ENCODE measurements at regions not wholly inside any gene's neighbourhood (a gene's known extent, or its start where the extent isn't known, plus 50 kb on each side); places are given as distances from the start of the nearest gene placed in this dataset.
A peak's percentile ranks its signal among the peaks of the same experiment; 100 is the strongest.

GRCh38 chr2:126406267-126406666 is 249.7 kb upstream of the GYPC start:
- H3K27me3 Mint-ChIP-seq = peaks cover 1 to 20% (median 6%) of the 10 kb centered on the region in 5 donors
- no peak overlapping the region for H3K27ac Mint-ChIP-seq
- DNase-seq = no peak
- H3K36me3 Mint-ChIP-seq = no peaks in the 10 kb centered on the region
- no peaks in the 10 kb centered on the region for H3K9me3 Mint-ChIP-seq
- peaks cover 0 to 10% (median under 1%) of the 10 kb centered on the region in 4 donors for H3K4me1 Mint-ChIP-seq
- no peak overlapping the region for H3K4me3 Mint-ChIP-seq
- POLR2A ChIA-PET = no interaction called here
- no peak for ATAC-seq

- Mint-ChIP-seq H3K36me3 (no peaks in the 10 kb centered on the region), H3K9me3 (no peaks in the 10 kb centered on the region), H3K27ac (no peak overlapping the region), H3K4me1 (peaks cover 5 to 33% (median 15%) of the 10 kb centered on the region in 4 donors), H3K4me3 (no peak overlapping the region), H3K27me3 (peaks cover under 1 to 9% (median 3%) of the 10 kb centered on the region in 5 donors)
- DNase-seq (no peak), ATAC-seq (no peak)
- POLR2A ChIA-PET = no interaction called here
Observed at GRCh38 chr2:126408671-126409070, 247.3 kb upstream of the GYPC start.

GRCh38 chr2:126409850-126410249 is 246.1 kb upstream of the GYPC start:
- Mint-ChIP-seq H3K27me3 (peaks cover 0 to 9% (median 1%) of the 10 kb centered on the region in 5 donors), H3K27ac (peak overlapping the region in 1 of 10 donors; percentile 42), H3K9me3 (peaks cover 0 to 3% (median 0%) of the 10 kb centered on the region in 9 donors), H3K4me1 (peaks cover 5 to 33% (median 17%) of the 10 kb centered on the region in 4 donors), H3K36me3 (peaks cover 0 to 3% (median 0%) of the 10 kb centered on the region in 3 donors), H3K4me3 (no peak overlapping the region)
- DNase-seq (no peak), ATAC-seq (no peak)
- POLR2A ChIA-PET = no interaction called here

GRCh38 chr2:126413079-126413478 is 242.9 kb upstream of the GYPC start:
- H3K36me3 Mint-ChIP-seq = peaks cover 0 to 7% (median 4%) of the 10 kb centered on the region in 3 donors
- POLR2A ChIA-PET = no interaction called here
- peak in 3 of 10 donors; percentile 4 to 58 (median 45) for DNase-seq
- H3K4me1 Mint-ChIP-seq = peaks cover 5 to 33% (median 17%) of the 10 kb centered on the region in 4 donors
- H3K27me3 Mint-ChIP-seq = peaks cover 0 to 3% (median 0%) of the 10 kb centered on the region in 5 donors
- H3K27ac Mint-ChIP-seq = peak overlapping the region in 9 of 10 donors; percentile 7 to 89 (median 67)
- peaks cover 0 to 12% (median 6%) of the 10 kb centered on the region in 9 donors for H3K9me3 Mint-ChIP-seq
- ATAC-seq = peak; percentile 72 to 76
- peak overlapping the region in 9 of 10 donors; percentile 7 to 69 (median 31) for H3K4me3 Mint-ChIP-seq

GRCh38 chr2:126419403-126419802 is 236.6 kb upstream of the GYPC start:
- peaks cover 0 to 5% (median 3%) of the 10 kb centered on the region in 5 donors for H3K27me3 Mint-ChIP-seq
- no peak for ATAC-seq
- H3K9me3 Mint-ChIP-seq = peaks cover 11 to 46% (median 26%) of the 10 kb centered on the region in 9 donors
- H3K36me3 Mint-ChIP-seq = peaks cover 0 to 30% (median 12%) of the 10 kb centered on the region in 3 donors
- no peak overlapping the region for H3K4me3 Mint-ChIP-seq
- H3K27ac Mint-ChIP-seq = no peak overlapping the region
- DNase-seq = no peak
- POLR2A ChIA-PET = no interaction called here
- peaks cover 0 to under 1% (median 0%) of the 10 kb centered on the region in 4 donors for H3K4me1 Mint-ChIP-seq

GRCh38 chr2:126425943-126426342 is 230.0 kb upstream of the GYPC start:
- POLR2A ChIA-PET = no interaction called here

GRCh38 chr2:126429103-126429502 is 226.9 kb upstream of the GYPC start:
- DNase-seq (no peak), ATAC-seq (no peak)
- no peak overlapping the region for H3K4me3 Mint-ChIP-seq
- no peaks in the 10 kb centered on the region for H3K36me3 Mint-ChIP-seq
- POLR2A ChIA-PET = no interaction called here
- peaks cover 0 to 1% (median 0%) of the 10 kb centered on the region in 9 donors for H3K9me3 Mint-ChIP-seq
- H3K4me1 Mint-ChIP-seq = no peaks in the 10 kb centered on the region
- H3K27ac Mint-ChIP-seq = no peak overlapping the region
- peaks cover 0 to 16% (median 6%) of the 10 kb centered on the region in 5 donors for H3K27me3 Mint-ChIP-seq

More at GRCh38 chr2:126425943-126426342, 230.0 kb upstream of the GYPC start:
- Mint-ChIP-seq H3K4me1 (no peaks in the 10 kb centered on the region), H3K27me3 (peaks cover 0 to 12% (median 7%) of the 10 kb centered on the region in 5 donors), H3K36me3 (peaks cover 0 to 4% (median under 1%) of the 10 kb centered on the region in 3 donors), H3K4me3 (no peak overlapping the region), H3K9me3 (peaks cover 0 to 10% (median 4%) of the 10 kb centered on the region in 9 donors), H3K27ac (no peak overlapping the region)
- ATAC-seq (no peak), DNase-seq (no peak)

- Mint-ChIP-seq H3K4me3 (no peak overlapping the region), H3K4me1 (no peaks in the 10 kb centered on the region), H3K36me3 (no peaks in the 10 kb centered on the region), H3K27ac (no peak overlapping the region), H3K9me3 (no peaks in the 10 kb centered on the region), H3K27me3 (peaks cover 0 to 20% (median 6%) of the 10 kb centered on the region in 5 donors)
- POLR2A ChIA-PET = no interaction called here
- no peak for DNase-seq
- ATAC-seq = no peak
Observed at GRCh38 chr2:126431136-126431535, 224.8 kb upstream of the GYPC start.

- DNase-seq = no peak
- Mint-ChIP-seq H3K27ac (no peak overlapping the region), H3K36me3 (no peaks in the 10 kb centered on the region), H3K4me3 (no peak overlapping the region), H3K4me1 (no peaks in the 10 kb centered on the region), H3K27me3 (peaks cover 0 to 21% (median 2%) of the 10 kb centered on the region in 5 donors), H3K9me3 (no peaks in the 10 kb centered on the region)
- ATAC-seq = no peak
- POLR2A ChIA-PET = no interaction called here
Observed at GRCh38 chr2:126436411-126436810, 219.5 kb upstream of the GYPC start.

GRCh38 chr2:126437016-126437415 is 218.9 kb upstream of the GYPC start:
- peaks cover 0 to 21% (median 2%) of the 10 kb centered on the region in 5 donors for H3K27me3 Mint-ChIP-seq
- no peaks in the 10 kb centered on the region for H3K9me3 Mint-ChIP-seq
- H3K36me3 Mint-ChIP-seq = no peaks in the 10 kb centered on the region

GRCh38 chr2:126444512-126444911 is 211.4 kb upstream of the GYPC start:
- Mint-ChIP-seq H3K27ac (no peak overlapping the region), H3K4me3 (no peak overlapping the region), H3K36me3 (no peaks in the 10 kb centered on the region), H3K9me3 (no peaks in the 10 kb centered on the region), H3K27me3 (peaks cover 0 to 10% (median 4%) of the 10 kb centered on the region in 5 donors), H3K4me1 (peaks cover 0 to 6% (median 1%) of the 10 kb centered on the region in 4 donors)
- ATAC-seq = no peak
- POLR2A ChIA-PET = no interaction called here
- DNase-seq = no peak

More at GRCh38 chr2:126437016-126437415, 218.9 kb upstream of the GYPC start:
- ATAC-seq = no peak
- Mint-ChIP-seq H3K4me1 (no peaks in the 10 kb centered on the region), H3K27ac (no peak overlapping the region), H3K4me3 (no peak overlapping the region)
- DNase-seq = no peak
- POLR2A ChIA-PET = no interaction called here

GRCh38 chr2:126446106-126446695 is 209.8 kb upstream of the GYPC start:
- DNase-seq (no peak), ATAC-seq (no peak)
- Mint-ChIP-seq H3K9me3 (no peaks in the 10 kb centered on the region), H3K27ac (no peak overlapping the region), H3K36me3 (no peaks in the 10 kb centered on the region), H3K27me3 (peaks cover 0 to 5% (median 4%) of the 10 kb centered on the region in 5 donors), H3K4me3 (no peak overlapping the region), H3K4me1 (peaks cover 0 to 6% (median 1%) of the 10 kb centered on the region in 4 donors)
- POLR2A ChIA-PET = no interaction called here

GRCh38 chr2:126448611-126449010 is 207.3 kb upstream of the GYPC start:
- Mint-ChIP-seq H3K9me3 (peaks cover 0 to 1% (median 0%) of the 10 kb centered on the region in 9 donors), H3K27ac (no peak overlapping the region), H3K27me3 (peaks cover 0 to 5% (median 0%) of the 10 kb centered on the region in 5 donors), H3K4me1 (peaks cover 0 to 6% (median 1%) of the 10 kb centered on the region in 4 donors), H3K36me3 (no peaks in the 10 kb centered on the region), H3K4me3 (no peak overlapping the region)
- no peak for DNase-seq
- POLR2A ChIA-PET = no interaction called here
- no peak for ATAC-seq

All from naive thymus-derived CD8-positive, alpha-beta T cell (primary cell).